ENCODE measurements at regions not wholly inside any gene's neighbourhood (a gene's known extent, or its start where the extent isn't known, plus 50 kb on each side); places are given as distances from the start of the nearest gene placed in this dataset.

- Histone ChIP-seq H3K27ac (ENCODE audit: low read depth, low read length) (no peak overlapping the region), H4K20me1 (ENCODE audit: low read depth, low read length) (no peaks in the 10 kb centered on the region), H3K9me2 (replicated peaks; ENCODE audit: insufficient read depth, low read length) (no peaks in the 10 kb centered on the region), H3K79me2 (ENCODE audit: insufficient read depth, low read length) (no peaks in the 10 kb centered on the region), H3K9ac (ENCODE audit: low read length) (no peak overlapping the region), H2AFZ (ENCODE audit: low read depth, low read length, severe bottlenecking) (no peak overlapping the region), H3K4me2 (ENCODE audit: low read depth, low read length, poor library complexity, severe bottlenecking) (no peak overlapping the region), H3K4me3 (ENCODE audit: insufficient read depth, low read length, poor library complexity, severe bottlenecking) (no peak overlapping the region), H3K36me3 (ENCODE audit: low read length) (no peaks in the 10 kb centered on the region), H3F3A (ENCODE audit: insufficient read depth) (no peaks in the 10 kb centered on the region), H3K27me3 (ENCODE audit: low read length) (no peaks in the 10 kb centered on the region; the same call in 1 of the 2 replicates), H3K9me3 (ENCODE audit: insufficient read depth, low read length) (no peaks in the 10 kb centered on the region)
- TF ChIP-seq CTCF (IDR thresholded peaks at IDR 0.05; ENCODE audit: insufficient read depth, low read length, poor library complexity, severe bottlenecking), result no peak
- TF ChIP-seq EZH2phosphoT487 (conservative IDR thresholded peaks at IDR 0.05; ENCODE audit: low read length), result no peak
Observed at GRCh38 chr4:41377196-41377595, 120.5 kb downstream of the UCHL1 start.

- Histone ChIP-seq H3K36me3 (ENCODE audit: low read length) (no peaks in the 10 kb centered on the region), H3K27me3 (ENCODE audit: low read length) (no peaks in the 10 kb centered on the region; the same call in 1 of the 2 replicates), H3K27ac (ENCODE audit: low read depth, low read length) (no peak overlapping the region), H2AFZ (ENCODE audit: low read depth, low read length, severe bottlenecking) (no peak overlapping the region), H3K79me2 (ENCODE audit: insufficient read depth, low read length) (no peaks in the 10 kb centered on the region), H3F3A (ENCODE audit: insufficient read depth) (no peaks in the 10 kb centered on the region), H3K9ac (ENCODE audit: low read length) (no peak overlapping the region), H3K9me3 (ENCODE audit: insufficient read depth, low read length) (no peaks in the 10 kb centered on the region), H4K20me1 (ENCODE audit: low read depth, low read length) (no peaks in the 10 kb centered on the region), H3K4me3 (ENCODE audit: insufficient read depth, low read length, poor library complexity, severe bottlenecking) (no peak overlapping the region), H3K4me2 (ENCODE audit: low read depth, low read length, poor library complexity, severe bottlenecking) (no peak overlapping the region), H3K9me2 (replicated peaks; ENCODE audit: insufficient read depth, low read length) (no peaks in the 10 kb centered on the region)
- TF ChIP-seq EZH2phosphoT487 (conservative IDR thresholded peaks at IDR 0.05; ENCODE audit: low read length) (no peak), CTCF (IDR thresholded peaks at IDR 0.05; ENCODE audit: insufficient read depth, low read length, poor library complexity, severe bottlenecking) (no peak)
Observed at GRCh38 chr4:41379230-41379629, 122.5 kb downstream of the UCHL1 start.

GRCh38 chr4:41380511-41381157 is 123.9 kb downstream of the UCHL1 start:
- no peak overlapping the region for H3K9ac ChIP-seq (ENCODE audit: low read length)
- no peaks in the 10 kb centered on the region for H3K79me2 ChIP-seq (ENCODE audit: insufficient read depth, low read length)
- TF ChIP-seq EZH2phosphoT487 (conservative IDR thresholded peaks at IDR 0.05; ENCODE audit: low read length), result no peak
- no peak for TF ChIP-seq CTCF (IDR thresholded peaks at IDR 0.05; ENCODE audit: insufficient read depth, low read length, poor library complexity, severe bottlenecking)
- H3K9me3 ChIP-seq (ENCODE audit: insufficient read depth, low read length), result no peaks in the 10 kb centered on the region
- no peaks in the 10 kb centered on the region for H4K20me1 ChIP-seq (ENCODE audit: low read depth, low read length)
- no peak overlapping the region for H3K4me2 ChIP-seq (ENCODE audit: low read depth, low read length, poor library complexity, severe bottlenecking)
- H3K27ac ChIP-seq (ENCODE audit: low read depth, low read length), result no peak overlapping the region
- no peaks in the 10 kb centered on the region for H3K9me2 ChIP-seq (replicated peaks; ENCODE audit: insufficient read depth, low read length)
- H3F3A ChIP-seq (ENCODE audit: insufficient read depth), result no peaks in the 10 kb centered on the region
- no peaks in the 10 kb centered on the region for H3K27me3 ChIP-seq (ENCODE audit: low read length)
- H3K4me3 ChIP-seq (ENCODE audit: insufficient read depth, low read length, poor library complexity, severe bottlenecking), result no peak overlapping the region
- H2AFZ ChIP-seq (ENCODE audit: low read depth, low read length, severe bottlenecking), result no peak overlapping the region
- H3K36me3 ChIP-seq (ENCODE audit: low read length), result no peaks in the 10 kb centered on the region
